Memory B cell (primary cell): ENCODE measurements at regions not wholly inside any gene's neighbourhood (a gene's known extent, or its start where the extent isn't known, plus 50 kb on each side); places are given as distances from the start of the nearest gene placed in this dataset.
"Not testable (repeated sequence)": the region's sequence is repeated elsewhere in the genome, so short reads cannot be mapped to it uniquely, and the experiment has no call there.

ENCODE experiments used
- ATAC-seq: fragments of 150-1000 bp; cut with Tn5 transposase; 2 replicates; pipeline ENCODE4 v1.10.0; 2021; ENCODE audit warnings: low read depth, mild to moderate bottlenecking, moderate library complexity
- DNase-seq, 2 donors: peaks; one replicate each; pipeline ENCODE4 v3.0.0; 2022; ENCODE audit warnings: low spot score in 2 of 2
- H3K27ac Mint-ChIP-seq: one replicate; pipeline ENCODE4 v1.8.0; 2022; ENCODE audit warnings: mild to moderate bottlenecking, moderate library complexity, mixed read lengths
- H3K27me3 Mint-ChIP-seq: one replicate; pipeline ENCODE4 v1.8.0; 2022; ENCODE audit warnings: mixed read lengths
- H3K36me3 Mint-ChIP-seq: one replicate; pipeline ENCODE4 v1.8.0; 2022; ENCODE audit warnings: mild to moderate bottlenecking, mixed read lengths
- H3K4me1 Mint-ChIP-seq: one replicate; pipeline ENCODE4 v1.8.0; 2022; ENCODE audit warnings: mixed read lengths
- H3K4me3 Mint-ChIP-seq: one replicate; pipeline ENCODE4 v1.8.0; 2022; ENCODE audit warnings: mild to moderate bottlenecking, moderate library complexity, mixed read lengths
- H3K9me3 Mint-ChIP-seq: one replicate; pipeline ENCODE4 v1.8.0; 2022; ENCODE audit warnings: mixed read lengths

DNA sequence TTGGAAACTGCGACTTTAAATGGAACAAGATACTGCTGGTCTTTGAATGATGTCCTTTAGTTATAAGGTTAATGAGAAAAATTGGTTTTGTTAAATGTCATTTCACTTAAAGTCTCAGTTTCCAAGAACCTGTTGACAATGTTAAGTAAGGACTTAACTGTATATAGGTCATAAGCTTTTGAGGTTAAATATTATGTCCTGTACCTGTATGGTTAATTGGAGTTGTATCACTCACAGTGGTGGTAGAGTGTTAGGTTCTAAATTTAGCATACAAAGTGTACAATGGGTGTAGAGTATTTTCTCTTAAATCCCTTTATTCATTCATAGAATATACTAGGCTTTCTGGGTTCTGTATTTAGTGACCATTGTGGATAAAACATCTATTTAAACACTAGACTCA lies 110.2 kb downstream of the HAUS1 start:
- Mint-ChIP-seq H3K27ac (no peak overlapping the region), H3K4me3 (no peak overlapping the region), H3K27me3 (no peaks in the 10 kb centered on the region), H3K9me3 (no peaks in the 10 kb centered on the region), H3K4me1 (peaks cover 33% of the 10 kb centered on the region), H3K36me3 (peaks cover 26% of the 10 kb centered on the region)
- no peak for ATAC-seq
- no peak for DNase-seq

DNA sequence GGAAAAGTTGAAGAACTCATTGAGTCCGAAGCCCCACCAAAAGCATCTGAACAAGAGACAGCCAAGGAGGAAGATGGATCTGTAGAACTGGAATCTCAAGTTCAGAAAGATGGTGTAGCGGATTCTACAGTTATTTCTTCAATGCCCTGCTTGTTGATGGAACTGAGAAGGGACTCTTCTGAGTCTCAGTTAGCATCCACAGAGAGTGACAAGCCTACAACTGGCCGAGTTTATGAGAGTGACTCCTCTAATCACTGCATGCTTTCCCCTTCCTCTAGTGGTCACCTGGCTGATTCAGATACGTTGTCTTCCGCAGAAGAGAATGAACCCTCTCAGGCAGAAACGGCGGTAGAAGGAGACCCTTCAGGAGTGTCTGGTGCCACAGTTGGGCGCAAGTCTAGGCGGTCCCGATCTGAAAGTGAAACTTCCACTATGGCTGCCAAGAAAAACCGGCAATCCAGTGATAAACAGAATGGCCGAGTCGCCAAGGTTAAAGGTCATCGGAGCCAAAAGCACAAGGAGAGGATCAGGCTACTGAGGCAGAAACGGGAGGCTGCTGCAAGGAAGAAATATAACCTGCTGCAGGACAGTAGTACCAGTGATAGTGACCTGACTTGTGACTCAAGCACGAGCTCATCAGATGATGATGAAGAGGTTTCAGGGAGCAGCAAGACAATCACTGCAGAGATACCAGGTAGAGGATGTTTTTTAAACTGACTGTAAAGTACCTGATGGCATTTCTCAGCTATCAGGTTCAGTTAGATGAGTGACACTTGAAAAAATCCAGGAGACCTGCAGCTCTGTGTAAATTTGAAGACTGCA lies 111.9 kb downstream of the HAUS1 start:
- Mint-ChIP-seq H3K4me1 (peaks cover 26% of the 10 kb centered on the region), H3K27ac (no peak overlapping the region), H3K9me3 (no peaks in the 10 kb centered on the region), H3K4me3 (no peak overlapping the region), H3K27me3 (no peaks in the 10 kb centered on the region), H3K36me3 (peaks cover 21% of the 10 kb centered on the region)
- DNase-seq (no peak), ATAC-seq (no peak)

DNA sequence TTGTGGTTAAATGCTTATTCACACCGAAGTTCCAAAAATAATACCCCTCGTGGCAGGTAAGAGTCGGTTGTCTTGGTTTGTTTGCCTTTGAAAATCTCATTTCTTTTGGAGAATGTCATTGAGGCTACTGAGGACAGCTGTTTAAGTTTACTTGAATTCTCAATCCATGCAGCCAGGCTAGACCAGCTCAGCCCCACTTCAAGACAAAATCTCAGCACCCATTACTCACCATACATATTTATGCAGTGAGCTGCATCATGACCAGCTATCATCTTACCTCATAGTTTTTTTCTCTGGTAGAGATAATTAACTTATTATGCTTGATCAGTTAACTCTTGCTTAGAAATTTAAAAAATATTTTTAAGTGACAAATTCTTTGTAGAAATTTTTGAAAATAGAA lies 115.9 kb downstream of the HAUS1 start:
- Mint-ChIP-seq H3K27me3 (no peaks in the 10 kb centered on the region), H3K36me3 (peaks cover 24% of the 10 kb centered on the region), H3K27ac (no peak overlapping the region), H3K4me3 (no peak overlapping the region), H3K9me3 (no peaks in the 10 kb centered on the region), H3K4me1 (peaks cover 25% of the 10 kb centered on the region)
- ATAC-seq (no peak), DNase-seq (no peak)

DNA sequence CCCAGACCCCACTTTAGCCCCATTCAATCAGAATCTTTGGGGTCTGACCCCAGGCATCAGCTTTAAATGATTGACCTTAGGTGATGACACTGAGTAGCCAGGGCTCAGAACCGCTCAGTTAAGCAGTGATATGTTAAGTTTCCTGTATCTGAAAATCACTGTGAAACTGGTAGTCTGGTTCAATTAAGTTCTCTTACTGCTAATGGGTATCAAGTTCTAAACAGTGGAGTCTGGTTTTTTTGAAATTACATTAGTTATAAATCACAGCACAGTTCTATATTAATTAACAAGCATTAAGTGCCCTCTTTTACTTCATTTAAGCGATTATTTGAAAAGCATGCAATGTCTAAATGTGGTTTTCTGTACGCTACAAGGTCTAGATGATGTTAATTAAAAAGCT lies 117.9 kb downstream of the HAUS1 start:
- Mint-ChIP-seq H3K4me1 (peaks cover 24% of the 10 kb centered on the region), H3K9me3 (no peaks in the 10 kb centered on the region), H3K27me3 (no peaks in the 10 kb centered on the region), H3K36me3 (peaks cover 13% of the 10 kb centered on the region), H3K27ac (peak overlapping the region; percentile 38), H3K4me3 (no peak overlapping the region)
- DNase-seq (no peak), ATAC-seq (no peak)

DNA sequence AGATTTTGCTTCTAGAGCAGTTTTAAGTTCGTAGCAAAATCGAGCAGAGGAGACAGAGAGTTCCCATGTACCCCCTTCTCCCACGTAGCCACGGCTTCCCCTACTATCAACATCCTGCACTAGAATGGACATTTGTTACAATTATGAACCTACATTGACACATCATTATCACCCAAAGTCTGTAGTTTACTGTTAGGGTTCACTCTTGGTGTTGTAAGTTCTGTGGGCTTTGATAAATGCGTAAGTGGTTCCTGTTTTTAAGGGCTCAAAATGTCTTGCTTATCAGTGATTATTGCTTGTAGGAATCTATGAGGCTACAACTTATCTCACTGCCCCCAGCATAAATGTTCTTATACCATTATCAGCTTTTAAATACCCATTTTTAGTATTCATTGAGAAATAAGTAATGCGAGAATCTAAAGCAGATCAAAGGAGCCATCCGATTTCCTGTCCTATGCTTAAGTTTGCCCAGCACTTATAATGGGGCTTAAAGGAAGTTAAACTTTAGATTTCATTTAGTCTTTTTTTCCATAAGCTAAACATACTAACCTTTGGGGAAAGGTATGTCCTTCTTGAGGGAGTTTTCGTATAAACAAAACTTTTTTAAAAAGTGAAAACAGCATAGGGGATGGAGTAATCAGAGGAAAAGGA lies 118.7 kb downstream of the HAUS1 start:
- ATAC-seq: no peak
- no peaks in the 10 kb centered on the region for H3K9me3 Mint-ChIP-seq
- H3K36me3 Mint-ChIP-seq: peaks cover 11% of the 10 kb centered on the region
- H3K27ac Mint-ChIP-seq: peak overlapping the region; percentile 85
- H3K27me3 Mint-ChIP-seq: no peaks in the 10 kb centered on the region
- peaks cover 21% of the 10 kb centered on the region for H3K4me1 Mint-ChIP-seq
- no peak for DNase-seq
- no peak overlapping the region for H3K4me3 Mint-ChIP-seq

DNA sequence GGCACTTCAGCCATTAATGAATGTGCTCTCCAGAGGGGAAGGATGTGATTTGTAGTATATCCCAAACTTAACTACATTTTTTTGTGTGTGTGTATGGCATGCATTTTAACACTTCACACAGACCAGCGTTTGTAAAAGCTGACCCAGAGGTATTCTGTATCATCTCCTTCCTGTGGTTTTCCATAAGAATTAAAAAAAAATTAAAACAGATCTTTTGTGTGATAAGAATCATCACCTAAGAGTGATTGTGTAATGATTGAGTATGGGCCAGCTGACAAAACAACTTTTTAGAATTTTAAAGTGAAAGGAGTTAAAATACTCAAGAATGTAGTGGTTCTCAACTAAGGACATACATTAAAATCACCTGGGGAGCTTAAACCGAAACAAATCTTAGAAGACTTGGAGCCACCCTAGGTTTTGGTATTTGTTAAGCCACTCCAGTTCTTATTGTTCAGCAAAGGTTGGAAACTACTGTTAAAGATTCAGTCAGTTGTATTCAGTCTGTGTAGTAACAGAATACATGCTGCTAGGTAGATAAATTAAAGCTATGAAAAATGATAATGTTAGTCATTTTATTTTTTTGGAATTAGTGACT lies 120.1 kb downstream of the HAUS1 start:
- Mint-ChIP-seq H3K27ac (peak overlapping the region; percentile 85), H3K36me3 (peaks cover 5% of the 10 kb centered on the region), H3K27me3 (no peaks in the 10 kb centered on the region), H3K4me1 (peaks cover 14% of the 10 kb centered on the region), H3K4me3 (no peak overlapping the region), H3K9me3 (no peaks in the 10 kb centered on the region)
- DNase-seq (no peak), ATAC-seq (no peak)

DNA sequence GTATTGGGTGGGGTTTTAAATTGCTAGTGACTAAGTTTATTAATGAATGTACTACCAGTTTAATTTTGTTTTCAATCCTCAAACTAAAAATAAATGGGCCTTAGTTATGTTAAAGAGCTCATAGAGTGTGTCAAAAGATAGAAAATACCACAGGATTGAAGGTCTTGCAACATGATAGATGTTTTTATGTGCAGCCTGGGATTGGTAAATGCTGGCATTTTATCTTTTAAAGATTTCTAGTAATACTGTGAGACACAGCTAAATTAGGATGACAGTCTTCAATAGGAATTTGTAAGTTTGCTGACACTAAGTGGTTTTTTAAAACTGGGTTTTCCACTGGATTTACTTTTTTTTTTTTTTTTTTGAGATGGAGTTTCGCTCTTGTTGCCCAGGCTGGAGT lies 122.3 kb downstream of the HAUS1 start:
- no peak overlapping the region for H3K4me3 Mint-ChIP-seq
- H3K36me3 Mint-ChIP-seq: peaks cover 5% of the 10 kb centered on the region
- ATAC-seq (no peak), DNase-seq (no peak)
- no peak overlapping the region for H3K27ac Mint-ChIP-seq
- peaks cover 14% of the 10 kb centered on the region for H3K4me1 Mint-ChIP-seq
- H3K27me3 Mint-ChIP-seq: no peaks in the 10 kb centered on the region
- H3K9me3 Mint-ChIP-seq: no peaks in the 10 kb centered on the region

DNA sequence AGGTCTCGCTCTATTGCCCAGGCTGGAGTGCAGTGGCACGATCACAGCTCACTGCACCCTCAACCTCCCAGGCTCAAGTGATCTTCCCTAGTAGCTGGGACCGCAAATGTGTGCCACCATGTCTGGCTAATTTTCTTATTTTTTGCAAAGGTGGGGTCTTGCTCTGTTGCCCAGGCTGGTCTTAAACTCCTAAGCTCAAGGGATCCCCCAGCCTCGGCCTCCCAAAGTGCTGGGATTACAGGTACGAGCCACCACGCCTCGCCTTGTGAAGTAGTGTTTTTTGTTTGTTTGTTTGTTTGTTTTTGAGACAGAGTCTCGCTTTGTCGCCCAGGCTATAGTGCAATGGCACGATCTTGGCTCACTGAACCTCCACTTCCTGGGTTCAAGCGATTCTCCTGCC lies 125.5 kb downstream of the HAUS1 start:
- H3K27me3 Mint-ChIP-seq, DNase-seq, H3K9me3 Mint-ChIP-seq, H3K27ac Mint-ChIP-seq, ATAC-seq, H3K36me3 Mint-ChIP-seq, H3K4me1 Mint-ChIP-seq, H3K4me3 Mint-ChIP-seq: not testable (repeated sequence)

DNA sequence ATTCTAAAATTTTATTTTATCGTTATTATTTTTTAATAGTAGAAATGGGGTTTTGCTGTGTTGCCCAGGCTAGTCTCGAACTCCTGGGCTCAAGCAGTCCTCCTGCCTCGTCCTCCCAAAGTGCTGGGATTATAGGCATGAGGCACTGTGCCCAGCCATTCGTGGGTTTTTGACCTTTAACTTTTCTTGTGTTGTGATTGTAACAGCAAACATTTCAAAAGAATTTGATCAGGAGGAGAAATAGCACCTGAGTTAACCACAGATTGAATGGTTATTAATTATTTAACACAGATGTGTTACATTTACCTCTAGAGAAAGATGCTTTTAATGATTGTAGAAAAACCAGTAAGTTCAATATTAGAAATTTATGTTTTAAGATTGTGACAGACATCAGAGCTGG lies 132.0 kb downstream of the HAUS1 start:
- Mint-ChIP-seq H3K9me3 (no peaks in the 10 kb centered on the region), H3K27me3 (no peaks in the 10 kb centered on the region), H3K27ac (no peak overlapping the region), H3K36me3 (no peaks in the 10 kb centered on the region), H3K4me1 (peaks cover 12% of the 10 kb centered on the region), H3K4me3 (no peak overlapping the region)
- DNase-seq (no peak), ATAC-seq (no peak)

DNA sequence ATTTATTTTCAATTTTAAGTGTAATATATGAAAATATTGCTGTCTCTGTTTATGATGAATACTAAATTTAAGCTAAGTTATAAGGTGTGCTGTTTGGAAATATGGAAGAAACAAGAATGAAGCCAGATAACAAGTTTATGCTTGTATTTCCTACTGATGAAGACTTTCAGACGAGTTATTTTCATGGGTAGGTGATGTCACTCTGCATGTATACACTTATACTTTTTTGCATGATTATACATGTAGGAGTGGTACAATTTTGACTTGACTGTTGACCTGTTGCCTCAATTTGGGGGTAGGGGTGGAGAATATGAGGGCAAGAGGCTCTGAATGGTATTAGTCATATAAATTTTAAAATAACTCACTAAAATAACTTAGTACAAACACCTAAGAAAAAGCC lies 133.7 kb downstream of the HAUS1 start:
- Mint-ChIP-seq H3K27me3 (no peaks in the 10 kb centered on the region), H3K27ac (no peak overlapping the region), H3K4me1 (peaks cover 12% of the 10 kb centered on the region), H3K36me3 (peaks cover 2% of the 10 kb centered on the region), H3K9me3 (no peaks in the 10 kb centered on the region), H3K4me3 (no peak overlapping the region)
- no peak for DNase-seq
- no peak for ATAC-seq

DNA sequence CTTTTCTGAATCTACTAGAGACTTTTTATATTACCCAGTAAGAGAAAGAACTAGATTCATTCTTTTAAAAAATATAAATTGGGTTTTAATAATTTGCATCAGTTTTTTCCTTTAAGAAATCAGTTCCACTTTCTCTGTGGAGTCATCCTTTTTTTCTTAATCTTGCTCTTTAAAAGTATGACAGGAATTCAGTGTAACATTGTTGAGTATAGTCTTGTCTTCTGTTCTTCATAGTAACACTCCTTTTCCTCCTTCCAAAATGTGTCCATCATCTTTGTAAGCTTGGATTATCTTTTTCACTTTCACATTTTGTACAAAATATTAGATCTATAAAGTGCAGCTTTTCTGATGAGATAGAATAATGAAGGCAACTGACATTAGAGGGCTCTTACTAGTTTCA lies 135.4 kb downstream of the HAUS1 start:
- ATAC-seq (no peak), DNase-seq (no peak)
- Mint-ChIP-seq H3K27me3 (no peaks in the 10 kb centered on the region), H3K9me3 (no peaks in the 10 kb centered on the region), H3K27ac (peak overlapping the region; percentile 68), H3K36me3 (peaks cover 2% of the 10 kb centered on the region), H3K4me1 (peaks cover 11% of the 10 kb centered on the region), H3K4me3 (no peak overlapping the region)

DNA sequence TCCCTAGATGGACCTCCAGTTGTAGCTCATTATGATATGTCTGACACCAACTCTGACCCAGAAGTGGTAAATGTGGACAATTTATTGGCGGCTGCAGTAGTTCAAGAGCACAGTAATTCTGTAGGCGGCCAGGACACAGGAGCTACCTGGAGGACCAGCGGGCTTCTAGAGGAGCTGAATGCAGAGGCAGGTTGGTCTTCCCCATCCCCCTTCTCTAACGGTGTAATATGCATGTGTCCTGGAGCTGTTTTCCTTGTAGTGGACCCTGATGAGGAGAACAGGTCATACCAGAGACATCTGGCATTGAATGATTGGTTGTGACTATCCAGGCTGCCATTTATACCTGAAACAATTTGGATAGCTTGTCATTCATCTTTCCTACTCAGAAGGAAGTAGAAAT lies 135.8 kb downstream of the HAUS1 start:
- no peaks in the 10 kb centered on the region for H3K27me3 Mint-ChIP-seq
- peaks cover 2% of the 10 kb centered on the region for H3K36me3 Mint-ChIP-seq
- H3K27ac Mint-ChIP-seq: peak overlapping the region; percentile 68
- no peaks in the 10 kb centered on the region for H3K9me3 Mint-ChIP-seq
- H3K4me3 Mint-ChIP-seq: no peak overlapping the region
- ATAC-seq: no peak
- peaks cover 9% of the 10 kb centered on the region for H3K4me1 Mint-ChIP-seq
- DNase-seq: no peak

DNA sequence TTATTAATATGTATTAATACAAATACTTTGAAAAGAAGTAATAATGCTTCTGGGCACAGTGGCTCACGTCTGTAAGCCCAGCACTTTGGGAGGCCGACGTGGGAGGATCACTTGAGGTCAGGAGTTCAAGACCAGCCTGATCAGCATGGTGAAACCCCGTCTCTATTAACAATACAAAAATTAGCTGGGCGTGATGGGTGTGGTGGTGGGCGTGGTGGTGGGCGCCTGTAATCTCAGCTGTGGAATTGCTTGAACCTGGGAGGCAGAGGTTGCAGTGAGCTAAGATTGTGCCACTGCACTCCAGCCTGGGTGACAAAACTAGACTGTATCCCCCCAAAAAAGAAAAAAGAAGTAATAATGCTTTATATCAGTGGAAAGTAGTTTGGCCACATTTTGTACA lies 137.2 kb downstream of the HAUS1 start:
- not testable (repeated sequence) for H3K4me1 Mint-ChIP-seq

DNA sequence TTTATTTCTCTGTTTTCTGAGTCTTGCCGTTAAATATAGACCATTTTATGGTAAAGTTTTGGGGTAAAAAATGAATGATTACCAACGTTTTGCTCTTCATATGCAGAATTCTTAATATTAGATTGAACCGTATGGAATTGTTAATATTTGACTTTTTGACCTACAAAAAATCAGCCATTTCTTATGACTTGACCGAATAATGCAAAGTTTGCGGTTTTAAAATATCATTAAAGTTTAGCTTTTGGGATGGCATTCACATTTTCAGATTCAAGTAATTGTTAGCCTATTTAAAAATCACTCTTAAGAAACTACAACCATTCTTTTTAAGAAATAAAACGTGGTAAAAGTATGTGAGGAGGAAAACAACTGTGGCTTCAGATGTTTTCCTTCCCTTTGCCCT lies 138.0 kb downstream of the HAUS1 start:
- peaks cover 2% of the 10 kb centered on the region for H3K36me3 Mint-ChIP-seq
- H3K27ac Mint-ChIP-seq: no peak overlapping the region
- H3K9me3 Mint-ChIP-seq: no peaks in the 10 kb centered on the region
- DNase-seq: no peak
- H3K27me3 Mint-ChIP-seq: no peaks in the 10 kb centered on the region
- peaks cover 6% of the 10 kb centered on the region for H3K4me1 Mint-ChIP-seq
- ATAC-seq: no peak
- no peak overlapping the region for H3K4me3 Mint-ChIP-seq

More for the DNA sequence above, 137.2 kb downstream of the HAUS1 start:
- H3K27me3 Mint-ChIP-seq, ATAC-seq, DNase-seq, H3K27ac Mint-ChIP-seq, H3K9me3 Mint-ChIP-seq, H3K36me3 Mint-ChIP-seq, H3K4me3 Mint-ChIP-seq: not testable (repeated sequence)
